IPS-NIHi11 (cell line): ENCODE measurements at regions not wholly inside any gene's neighbourhood (a gene's known extent, or its start where the extent isn't known, plus 50 kb on each side); places are given as distances from the start of the nearest gene placed in this dataset.

ENCODE experiments used
- DNase-seq: peaks from one replicate; pipeline ENCODE4 v3.0.0; 2012; ENCODE audit warnings: mixed read lengths, low spot score

DNA sequence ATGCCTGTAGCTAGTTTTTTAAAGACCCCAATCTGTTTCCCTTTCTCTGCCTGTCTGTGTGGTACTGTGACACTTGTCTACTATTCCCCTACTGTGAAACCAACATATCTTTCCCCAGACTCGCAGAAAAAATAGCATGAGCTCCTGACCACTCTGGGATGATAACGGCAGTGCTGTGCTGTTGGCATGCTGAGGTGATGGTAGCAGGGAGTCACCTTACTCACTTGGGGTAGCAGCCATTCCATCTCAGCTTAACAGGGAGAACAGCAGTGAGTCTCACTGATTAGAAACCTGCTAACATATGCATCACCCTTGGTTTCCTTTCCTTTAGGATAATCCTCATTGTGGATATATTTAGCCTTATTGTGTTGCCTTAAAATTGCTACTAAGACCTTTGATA is 469.6 kb upstream of the FZD8 start:
- DNase-seq = peak; percentile 16

DNA sequence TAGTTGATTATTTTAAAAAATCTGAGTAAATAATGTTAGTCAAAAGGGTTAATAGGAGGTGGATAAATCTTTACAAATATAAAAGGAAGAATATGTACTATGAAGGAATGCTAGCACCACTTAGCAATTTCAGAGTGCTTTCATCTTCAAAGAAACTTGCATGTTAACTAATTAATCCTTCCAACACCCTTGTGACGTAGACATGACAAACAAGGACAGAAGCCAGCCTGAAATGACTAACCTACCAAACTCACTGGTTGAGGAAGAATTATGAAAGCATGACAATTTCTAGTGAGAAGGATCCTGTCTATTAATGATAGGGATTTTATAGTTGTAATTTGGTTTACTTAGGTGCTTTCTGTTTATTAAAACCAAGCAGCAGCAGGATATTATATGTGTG is 468.0 kb upstream of the FZD8 start:
- DNase-seq = no peak

DNA sequence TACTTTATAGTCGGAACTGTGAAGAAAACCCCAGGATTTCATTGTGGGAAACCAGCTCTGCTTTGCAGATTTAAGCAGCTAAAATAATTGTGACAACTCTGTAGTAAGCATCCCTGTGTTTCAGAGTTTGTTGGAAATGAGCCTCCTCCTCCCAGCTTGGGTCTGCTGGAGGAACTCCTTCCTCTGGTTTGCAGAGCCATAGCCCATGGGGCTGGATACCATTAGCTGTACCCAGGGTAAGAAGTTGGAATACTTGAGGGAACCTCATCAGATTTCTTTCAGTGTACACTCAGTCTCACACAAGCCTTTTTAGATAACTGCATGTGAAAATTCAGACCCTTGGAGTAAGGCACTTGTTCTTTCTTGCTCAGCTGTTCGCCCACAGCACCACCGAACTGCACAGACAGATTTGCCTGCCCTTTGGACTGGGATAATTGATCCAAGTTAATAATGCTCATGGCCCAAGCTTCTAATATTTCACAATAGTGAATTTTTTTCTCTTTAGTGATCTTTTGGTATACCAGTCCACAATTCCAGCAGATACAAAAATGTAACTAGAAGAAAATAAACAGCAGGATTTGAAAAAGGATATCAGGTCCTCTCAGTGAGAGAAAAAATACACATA is 467.4 kb upstream of the FZD8 start:
- no peak for DNase-seq

DNA sequence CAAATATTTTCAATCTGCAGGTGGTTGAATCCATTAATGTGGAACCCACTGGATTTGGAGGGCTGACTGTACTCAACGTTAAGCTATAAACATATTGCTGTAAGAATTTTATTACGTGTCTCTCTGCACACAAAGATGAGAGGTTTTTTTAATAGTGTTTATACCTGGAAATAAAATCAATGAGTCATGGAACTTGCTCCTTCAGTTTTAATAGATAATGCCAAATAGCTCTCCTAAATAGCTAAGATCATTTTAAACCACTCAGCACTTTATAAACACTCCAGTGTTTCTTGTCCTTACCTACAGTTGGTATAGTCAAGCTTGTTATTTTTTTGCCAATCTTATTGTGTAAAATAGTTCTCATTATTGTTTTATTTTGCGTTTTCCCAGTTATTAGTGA is 455.6 kb upstream of the FZD8 start:
- no peak for DNase-seq

DNA sequence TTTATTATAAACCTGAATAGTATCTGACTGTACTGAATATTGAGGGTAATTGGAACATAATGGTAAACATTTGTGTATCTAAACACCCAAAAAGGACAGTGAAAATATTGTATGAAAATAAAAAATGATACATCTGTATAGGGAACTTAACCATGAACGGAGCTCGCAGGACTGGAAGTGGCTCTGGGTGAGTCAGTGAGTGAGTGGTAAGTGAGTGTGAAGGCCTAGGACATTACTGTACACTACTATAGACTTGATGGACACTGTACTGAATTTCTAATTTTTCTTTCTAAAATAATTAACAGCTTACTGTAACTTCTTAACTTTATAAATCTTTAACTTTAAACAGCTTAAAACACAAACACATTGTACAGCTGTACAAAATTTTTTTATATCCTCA is 454.5 kb upstream of the FZD8 start:
- no peak for DNase-seq

DNA sequence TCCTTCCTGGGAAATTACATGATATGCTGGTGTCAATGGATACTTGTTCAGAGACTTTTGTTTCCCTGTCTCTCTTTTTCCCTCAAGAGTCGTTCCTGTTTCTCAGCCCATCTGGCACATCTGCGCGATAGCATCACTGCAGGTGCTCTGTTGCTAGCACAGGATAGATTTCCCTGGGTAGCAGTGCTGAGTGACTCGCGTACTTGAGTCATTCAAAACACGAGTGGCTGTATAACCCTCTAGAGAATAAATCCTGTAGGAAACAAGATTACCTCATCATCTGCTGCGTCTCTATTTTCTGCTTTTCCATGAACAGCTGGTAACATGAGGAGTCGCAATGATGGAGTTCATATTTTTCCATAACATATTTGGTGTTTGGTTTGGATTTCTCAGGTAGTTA is 452.0 kb upstream of the FZD8 start:
- DNase-seq = no peak

DNA sequence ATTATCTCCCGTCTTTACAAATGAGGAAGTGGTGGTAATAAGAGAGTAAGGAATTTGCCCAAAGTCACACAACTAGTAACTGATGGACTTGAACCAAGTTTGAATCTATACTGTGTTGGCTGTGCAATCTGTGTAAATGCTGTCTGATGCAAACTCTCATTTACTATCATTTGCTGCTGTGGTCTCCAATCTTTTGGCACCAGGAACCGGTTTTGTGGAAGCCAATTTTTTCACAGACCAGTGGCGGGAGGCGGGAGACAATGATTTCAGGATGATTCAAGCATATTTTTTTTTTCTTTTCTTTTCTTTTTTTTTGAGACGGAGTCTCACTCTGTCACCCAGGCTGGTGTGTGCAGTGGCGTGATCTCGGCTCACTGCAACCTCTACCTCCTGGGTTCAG is 450.0 kb upstream of the FZD8 start:
- no peak for DNase-seq

DNA sequence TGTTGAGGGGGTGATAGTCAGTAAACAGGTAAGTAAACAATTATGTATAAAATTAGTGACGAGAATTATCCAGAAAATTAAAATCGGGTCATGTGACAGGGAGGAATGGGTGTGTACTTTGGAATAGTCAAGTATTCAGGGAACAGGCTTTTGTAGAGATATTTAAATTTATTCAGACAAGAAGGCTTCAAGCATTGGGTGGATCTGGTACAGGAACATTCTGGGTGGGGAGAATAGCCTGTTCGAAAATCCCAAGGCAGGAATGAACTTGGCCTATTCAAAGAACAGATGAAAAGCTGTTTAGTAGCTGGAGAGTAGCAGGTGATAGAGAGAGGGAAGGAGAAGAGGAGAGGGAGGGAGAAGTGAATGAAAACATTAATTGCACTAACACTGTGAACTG is 448.9 kb upstream of the FZD8 start:
- no peak for DNase-seq

DNA sequence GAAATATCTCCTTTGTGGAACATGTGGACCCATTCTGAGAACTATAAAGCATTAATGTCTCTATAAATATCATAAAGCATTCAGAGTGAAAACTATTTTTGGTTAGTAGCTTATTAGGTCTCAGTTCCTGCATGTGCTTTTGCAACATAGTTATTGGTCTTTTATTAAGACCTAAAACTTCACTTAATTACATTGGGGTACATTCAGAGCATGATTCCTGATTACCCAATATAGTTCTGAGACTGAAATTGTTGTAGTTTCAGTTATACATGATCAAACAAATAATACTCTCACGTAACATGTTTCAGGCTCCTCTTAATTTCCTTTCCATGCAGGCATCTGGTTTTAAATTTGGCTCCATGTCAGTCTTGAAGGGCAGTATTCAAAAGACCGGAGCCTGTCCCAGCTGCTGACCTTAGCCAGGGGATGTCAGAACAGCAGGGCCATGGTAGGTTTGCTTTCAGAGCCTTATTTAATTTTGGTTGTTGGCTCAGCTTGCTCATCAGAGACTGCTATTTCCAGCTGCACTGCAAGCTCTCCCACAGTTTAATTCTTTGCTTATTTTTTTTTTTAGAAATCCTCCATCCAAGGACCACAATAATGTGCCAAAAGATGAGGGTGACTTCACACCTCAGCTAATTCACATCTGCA is 447.8 kb upstream of the FZD8 start:
- no peak for DNase-seq

DNA sequence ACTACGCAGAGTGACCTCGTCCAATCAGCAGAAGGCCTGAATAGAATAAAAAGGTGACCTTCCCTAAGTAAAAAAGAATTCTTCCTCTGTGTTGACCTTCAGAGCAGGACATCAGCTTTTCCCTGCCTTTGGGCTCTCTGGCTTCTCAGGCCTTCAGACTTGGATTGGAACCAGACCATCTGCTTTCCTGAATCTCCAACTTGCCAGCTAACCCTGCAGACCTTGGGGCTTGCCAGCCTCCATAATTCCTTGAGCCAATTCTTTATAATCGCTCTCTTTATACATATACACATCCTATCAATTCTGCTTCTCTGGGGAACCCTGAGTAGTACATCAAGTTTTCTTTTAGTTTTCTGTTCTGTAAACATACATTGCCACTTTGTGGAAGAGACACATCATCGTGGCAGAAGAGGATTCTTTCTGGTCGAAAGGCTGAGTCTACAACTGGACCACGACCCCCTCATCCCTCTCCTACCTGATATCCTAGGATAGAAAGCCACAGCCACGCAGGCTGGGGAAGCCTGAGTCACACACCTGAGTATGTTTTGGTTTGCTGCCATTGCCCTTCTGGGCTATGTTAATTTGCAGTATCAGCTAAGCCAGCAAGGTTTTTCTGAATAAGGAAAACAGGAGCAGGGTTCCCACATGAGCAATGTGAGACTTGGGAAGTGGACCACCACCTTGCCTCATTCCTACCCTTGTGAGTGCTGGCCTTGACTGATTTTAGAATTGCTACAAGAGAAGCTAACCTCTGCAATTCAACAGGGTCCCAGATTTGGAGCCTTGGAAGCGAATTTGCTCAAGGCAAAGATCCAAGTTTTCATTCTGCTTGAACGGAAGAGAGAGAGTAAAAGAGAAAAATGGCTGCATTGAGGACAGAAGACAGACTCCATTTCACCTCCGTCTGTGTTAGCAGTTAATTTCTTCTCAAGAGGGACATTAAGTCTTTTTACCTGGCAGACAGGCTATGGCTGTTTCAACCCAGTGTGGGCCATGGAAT is 445.2 kb upstream of the FZD8 start:
- DNase-seq = no peak

DNA sequence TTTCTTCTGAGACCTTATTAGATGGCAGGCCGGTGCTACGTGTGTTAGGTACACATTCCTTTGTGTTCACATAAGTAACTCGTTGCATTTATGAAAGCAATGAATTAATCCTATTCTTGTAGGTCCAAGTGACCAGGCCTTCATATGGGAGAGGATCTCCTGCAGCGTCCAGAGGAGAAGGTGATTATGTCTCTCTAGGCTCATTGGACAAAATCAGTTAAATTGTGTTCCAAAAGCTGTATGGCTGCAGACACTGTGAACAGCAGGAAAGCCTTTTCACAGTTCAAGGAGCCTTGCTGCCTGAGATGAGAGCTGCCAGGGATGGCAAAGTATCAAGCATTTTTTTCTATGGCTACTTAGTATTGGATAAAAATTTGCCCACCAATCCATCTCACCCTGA is 433.1 kb upstream of the FZD8 start:
- no peak for DNase-seq

DNA sequence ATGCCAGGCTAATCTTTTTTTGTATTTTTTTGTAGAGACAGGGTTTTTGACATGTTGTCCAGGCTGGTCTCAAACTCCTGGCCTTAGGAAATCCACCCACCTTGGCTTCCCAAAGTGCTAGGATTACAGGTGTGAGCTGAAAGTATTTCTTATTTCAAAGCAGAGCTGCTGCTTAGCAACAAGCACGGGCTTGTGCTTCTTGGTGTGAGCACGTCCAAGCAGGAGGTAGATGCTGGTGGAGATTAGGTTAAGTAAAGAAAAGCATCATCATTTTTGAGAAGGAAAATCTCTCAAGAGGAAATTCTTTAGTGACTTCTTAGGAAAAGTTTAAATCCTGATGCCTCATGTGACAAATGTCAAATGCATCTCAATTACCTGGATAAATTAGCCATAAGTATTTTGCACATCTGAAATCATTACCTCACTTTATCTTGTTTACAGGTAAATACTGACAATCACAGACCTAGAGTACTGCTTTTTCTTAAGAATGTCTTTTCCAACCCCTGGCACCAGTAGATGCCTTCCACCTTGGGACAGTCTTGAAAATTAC is 431.8 kb upstream of the FZD8 start:
- no peak for DNase-seq

DNA sequence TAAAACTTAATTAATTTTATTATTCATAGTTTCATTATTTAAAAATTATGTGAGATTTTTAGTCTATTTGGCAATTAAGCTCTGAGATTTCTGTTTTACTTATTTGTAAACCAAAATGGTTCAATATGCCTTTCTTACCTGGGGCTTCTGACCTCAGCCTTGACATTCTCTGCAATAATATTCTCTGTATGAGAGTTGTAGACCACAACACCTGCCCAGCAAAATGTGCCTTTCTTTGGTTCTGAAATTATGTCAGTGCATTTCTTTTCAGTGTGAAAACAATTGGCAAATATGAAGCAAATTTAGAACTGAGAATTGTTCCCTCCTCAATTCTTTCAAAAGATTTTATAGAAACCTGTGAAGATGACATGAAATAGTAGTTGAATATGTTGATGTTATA is 426.4 kb upstream of the FZD8 start:
- no peak for DNase-seq

DNA sequence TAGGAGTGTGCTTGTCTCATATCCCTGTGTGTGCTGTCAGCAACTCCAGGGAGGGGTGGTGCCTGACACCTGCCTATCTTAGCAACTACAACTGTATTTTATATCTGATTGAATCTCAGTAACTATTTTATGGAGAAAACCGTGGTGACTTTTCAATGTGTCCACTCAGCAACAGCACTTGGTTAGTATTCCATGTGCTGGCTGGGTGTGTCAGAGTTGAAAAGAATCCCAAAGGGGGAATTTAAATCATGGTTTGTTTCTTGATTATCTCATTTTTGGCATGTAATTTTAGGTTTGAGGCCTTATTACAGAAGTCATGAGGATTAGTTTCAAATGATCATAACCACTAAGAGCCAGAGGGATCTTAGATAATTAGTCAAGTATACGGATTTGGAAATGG is 425.7 kb upstream of the FZD8 start:
- no peak for DNase-seq

DNA sequence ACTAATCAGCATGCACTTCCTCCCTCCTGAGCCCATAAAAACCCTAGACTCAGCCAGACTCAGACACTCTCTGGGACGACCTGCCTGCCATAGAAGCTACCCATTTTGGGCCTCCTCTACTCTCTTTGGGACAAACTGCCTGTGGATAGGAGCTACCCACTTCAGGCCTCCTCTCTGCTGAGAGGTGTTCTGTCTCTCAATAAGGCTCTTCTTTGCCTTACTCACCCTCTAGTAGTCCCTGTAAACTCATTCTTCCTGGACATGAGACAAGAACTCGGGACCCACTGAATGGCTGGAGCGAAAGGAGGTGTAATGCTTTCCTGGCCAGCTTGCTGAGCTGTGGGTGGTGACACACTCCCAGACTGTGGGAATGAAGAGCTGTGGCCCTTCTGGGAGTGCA is 424.8 kb upstream of the FZD8 start:
- DNase-seq = no peak

DNA sequence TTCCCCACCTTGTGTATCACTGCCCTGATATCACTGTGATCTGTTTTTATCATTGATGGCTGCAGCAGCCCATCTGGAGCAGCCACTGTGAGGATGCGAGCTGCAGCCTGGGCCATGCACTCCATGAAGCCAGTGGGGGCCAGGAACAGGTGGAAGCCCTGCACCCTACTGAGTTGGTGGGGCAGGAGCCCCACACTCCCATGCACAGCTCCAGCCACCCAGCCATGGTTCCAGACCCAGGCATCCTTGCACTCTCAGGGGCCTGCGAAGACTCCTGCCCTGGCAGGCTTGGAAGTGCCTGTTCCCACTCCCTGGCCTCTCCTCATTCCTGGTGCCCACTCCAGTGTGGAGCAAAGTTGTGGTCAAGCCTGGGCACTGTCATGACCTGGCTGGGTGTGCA is 424.0 kb upstream of the FZD8 start:
- no peak for DNase-seq

DNA sequence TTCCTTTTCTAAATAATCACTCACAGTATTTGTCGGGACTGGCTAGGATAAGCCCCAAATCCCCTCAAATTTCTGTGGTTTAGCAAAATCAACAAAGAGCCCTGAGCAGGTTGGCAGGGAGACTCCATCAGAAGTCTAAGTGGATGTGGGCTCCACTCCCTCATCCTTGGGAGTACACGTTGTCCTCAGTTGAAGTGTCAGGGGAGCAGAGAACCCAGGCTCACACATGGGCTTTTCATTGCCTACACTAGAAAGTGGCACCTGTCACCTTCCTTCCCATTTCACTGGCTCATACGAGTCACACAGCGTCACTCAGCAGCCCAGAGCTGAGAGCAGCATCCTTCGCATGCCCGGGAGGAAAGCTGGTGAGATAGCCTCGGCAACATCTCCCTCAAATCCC is 421.3 kb upstream of the FZD8 start:
- no peak for DNase-seq

DNA sequence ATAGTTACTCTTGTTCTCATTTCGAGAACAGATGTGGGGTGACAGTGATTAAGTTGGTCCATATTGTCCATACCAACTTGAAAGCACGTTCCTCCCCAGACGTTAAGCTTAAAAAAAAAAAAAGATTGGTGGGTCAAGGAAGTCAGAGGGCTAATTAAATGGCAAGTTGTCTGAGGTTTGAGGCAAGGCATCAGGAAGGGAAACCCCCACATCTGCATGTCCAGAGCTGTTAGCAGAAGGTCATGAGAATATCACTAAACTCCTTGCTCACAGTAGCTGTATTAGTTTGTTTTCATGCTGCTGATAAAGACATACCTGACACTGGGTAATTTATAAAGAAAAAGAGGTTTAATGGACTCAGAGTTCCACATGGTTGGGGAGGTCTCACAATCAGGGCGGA is 415.6 kb upstream of the FZD8 start:
- no peak for DNase-seq

DNA sequence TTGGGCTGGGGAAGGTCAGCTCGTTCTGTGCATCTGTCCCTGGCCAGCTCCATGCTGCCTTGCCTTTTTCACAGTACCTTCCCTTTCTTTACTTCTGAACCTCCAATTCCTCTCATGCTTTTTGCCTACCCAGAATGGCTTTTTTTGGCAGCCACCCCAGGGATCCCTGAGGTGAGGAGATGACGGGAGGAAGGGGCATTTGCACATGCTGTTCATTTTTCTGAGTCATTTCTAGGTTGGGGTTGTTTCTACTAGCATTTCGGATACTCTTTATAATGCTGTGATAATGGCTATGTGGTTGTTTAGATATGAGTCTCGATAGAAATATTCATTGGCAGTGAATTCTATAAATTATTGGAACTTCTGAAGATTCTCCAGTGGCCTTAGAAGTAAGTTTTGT is 415.1 kb upstream of the FZD8 start:
- DNase-seq = no peak

DNA sequence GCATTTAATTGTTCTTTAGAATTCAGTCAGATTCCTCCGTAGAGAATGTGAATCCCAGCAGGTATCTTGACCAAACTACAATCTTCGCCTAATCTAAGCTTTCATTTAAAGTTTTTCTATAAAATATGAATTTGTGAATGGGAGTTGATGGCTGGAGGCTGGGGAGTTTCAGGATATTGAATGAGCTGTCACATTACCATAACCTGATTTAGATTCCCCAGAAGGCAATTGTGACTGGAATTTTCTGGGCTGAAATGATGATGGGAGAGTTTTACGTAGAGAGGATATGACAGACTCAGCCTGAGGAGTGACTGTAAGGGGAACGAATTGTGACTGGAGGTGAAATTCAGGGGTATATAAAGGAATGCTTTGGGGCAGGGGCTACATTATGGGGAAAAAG is 411.7 kb upstream of the FZD8 start:
- DNase-seq = no peak

DNA sequence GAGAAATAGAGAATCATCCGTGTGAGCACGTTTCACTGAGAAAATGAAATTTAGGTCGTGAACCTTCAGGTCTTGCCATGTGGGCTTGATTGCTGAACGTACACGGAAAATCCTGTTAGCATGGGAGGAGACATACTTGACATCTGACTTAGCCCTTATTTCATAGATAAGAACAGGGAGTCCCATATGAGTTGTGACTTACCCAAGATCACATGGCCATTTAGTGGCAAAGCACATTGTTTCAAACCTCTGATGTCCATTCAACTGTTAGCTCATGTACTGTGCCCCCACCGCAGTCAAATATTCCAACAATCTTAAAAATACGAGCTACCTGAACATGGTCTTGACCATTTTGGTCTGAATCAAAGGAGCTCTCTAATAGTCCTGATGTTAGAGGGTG is 411.2 kb upstream of the FZD8 start:
- DNase-seq = no peak

DNA sequence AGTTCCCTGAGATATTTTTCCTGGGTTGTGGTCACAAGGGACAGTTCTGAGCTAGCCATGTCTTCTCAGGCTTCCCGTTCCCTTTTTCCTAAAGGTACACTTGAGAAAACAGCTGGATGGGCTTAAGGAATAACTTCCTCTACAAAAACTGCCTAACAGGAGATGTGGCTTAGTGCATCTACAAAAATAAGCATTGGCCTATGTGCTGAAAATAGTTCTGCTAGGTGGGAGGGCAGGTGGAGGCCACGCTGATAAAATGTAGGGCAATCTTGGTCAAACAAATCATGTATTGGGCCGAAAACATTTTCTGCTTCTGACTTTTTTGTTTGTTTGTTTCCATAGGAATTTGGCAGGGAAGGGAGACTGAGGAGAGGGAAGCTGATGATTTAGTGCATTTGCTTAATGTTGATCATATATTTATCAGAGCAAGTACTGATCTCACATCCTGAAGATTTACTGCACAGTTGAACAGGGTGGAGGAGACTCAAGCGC is 409.4 kb upstream of the FZD8 start:
- no peak for DNase-seq
